ENCODE measurements at regions not wholly inside any gene's neighbourhood (a gene's known extent, or its start where the extent isn't known, plus 50 kb on each side); places are given as distances from the start of the nearest gene placed in this dataset.

DNA sequence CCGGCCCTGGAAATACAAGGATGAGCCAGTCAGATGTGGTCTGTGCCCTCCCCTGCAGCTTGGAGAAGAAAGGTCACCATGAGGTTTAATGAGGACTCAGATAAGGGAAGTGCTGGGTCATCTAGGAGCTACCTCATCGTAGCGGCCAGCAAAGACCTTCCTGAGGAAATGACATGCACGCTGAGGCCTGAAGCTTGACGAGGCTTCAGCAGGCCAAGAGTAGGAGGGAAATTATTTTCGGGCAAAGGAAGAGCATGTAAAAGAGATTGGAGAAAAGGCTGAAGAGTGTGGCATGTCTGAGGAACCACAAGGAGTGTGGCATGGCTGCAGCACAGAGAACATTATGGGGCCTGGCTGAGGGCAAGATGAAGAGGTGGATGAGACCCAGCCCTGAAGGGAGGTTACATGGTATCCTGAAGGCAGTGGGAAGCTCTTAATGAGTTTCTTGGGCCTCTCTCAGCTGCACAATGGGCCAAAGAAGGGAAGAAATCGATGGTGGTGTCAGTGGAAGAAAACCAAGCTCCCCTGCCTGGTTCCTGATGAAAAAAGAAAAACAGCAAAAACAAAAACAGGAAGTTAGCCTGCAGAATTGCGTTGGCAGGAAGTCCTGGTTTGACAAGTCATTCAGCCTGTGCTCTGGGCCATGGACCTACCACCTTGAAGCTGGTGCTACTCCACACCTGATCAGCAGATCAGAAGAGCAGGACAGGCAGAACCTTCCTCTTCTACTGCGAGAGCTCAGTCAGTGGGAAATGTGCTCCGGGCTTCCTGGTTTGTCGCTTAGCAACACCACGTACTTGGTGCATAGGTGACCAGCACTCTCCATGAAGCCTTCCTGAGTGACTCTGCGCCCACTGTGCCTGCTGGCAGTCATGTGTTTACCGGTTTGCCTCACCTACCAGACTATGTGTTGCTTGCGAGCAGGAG is 134.5 kb upstream of the KLF3 start (continued):
- TF ChIP-seq ARID3A (IDR thresholded peaks at IDR 0.05; ENCODE audit: borderline replicate concordance, low read depth, low read length) (peak; percentile 89), KAT8 (IDR thresholded peaks at IDR 0.05; ENCODE audit: low read depth) (no peak), RUNX1 (IDR thresholded peaks at IDR 0.05; ENCODE audit: low read depth) (0 out of 2 replicates have a peak, but pooled peaks have one; percentile 33), TCF15 (CRISPR knock-in tag; IDR thresholded peaks at IDR 0.05) (no peak), RCOR1 (IDR thresholded peaks at IDR 0.05; ENCODE audit: borderline replicate concordance in 1 of 2, low read depth in 2 of 2, low read length in 2 of 2) (peak; percentile 51 to 95; a peak in 3 of 4 replicates), DACH1 (IDR thresholded peaks at IDR 0.05; ENCODE audit: partially characterized antibody) (peak; percentile 16), HSF4 (CRISPR knock-in tag; IDR thresholded peaks at IDR 0.05; ENCODE audit: borderline replicate concordance) (no peak), NELFE (IDR thresholded peaks at IDR 0.05; ENCODE audit: insufficient read depth, insufficient read length) (no peak), ZFP30 (CRISPR knock-in tag; IDR thresholded peaks at IDR 0.05; ENCODE audit: borderline replicate concordance) (no peak), ZNF445 (CRISPR knock-in tag; IDR thresholded peaks at IDR 0.05; ENCODE audit: low read depth) (peak; percentile 37; the same call in 1 of the 2 replicates), TCFL5 (CRISPR knock-in tag; conservative IDR thresholded peaks at IDR 0.05) (no peak), EP400 (IDR thresholded peaks at IDR 0.05) (peak; percentile 78), ZNF354B (CRISPR knock-in tag; IDR thresholded peaks at IDR 0.05) (0 out of 2 replicates have a peak, but pooled peaks have one; percentile 59), NFIC (IDR thresholded peaks at IDR 0.05) (peak; percentile 41; the same call in 1 of the 2 replicates), RBM17 (IDR thresholded peaks at IDR 0.05; ENCODE audit: borderline replicate concordance, low read depth, low read length) (no peak), SIRT6 (IDR thresholded peaks at IDR 0.05; ENCODE audit: low read depth, low read length) (no peak), CEBPB (tag; IDR thresholded peaks at IDR 0.05) (no peak), ARID1B (IDR thresholded peaks at IDR 0.05) (peak; percentile 91), ZKSCAN8 (CRISPR knock-in tag; IDR thresholded peaks at IDR 0.05) (peak; percentile 88)
- TF ChIP-seq, protein P1, sequence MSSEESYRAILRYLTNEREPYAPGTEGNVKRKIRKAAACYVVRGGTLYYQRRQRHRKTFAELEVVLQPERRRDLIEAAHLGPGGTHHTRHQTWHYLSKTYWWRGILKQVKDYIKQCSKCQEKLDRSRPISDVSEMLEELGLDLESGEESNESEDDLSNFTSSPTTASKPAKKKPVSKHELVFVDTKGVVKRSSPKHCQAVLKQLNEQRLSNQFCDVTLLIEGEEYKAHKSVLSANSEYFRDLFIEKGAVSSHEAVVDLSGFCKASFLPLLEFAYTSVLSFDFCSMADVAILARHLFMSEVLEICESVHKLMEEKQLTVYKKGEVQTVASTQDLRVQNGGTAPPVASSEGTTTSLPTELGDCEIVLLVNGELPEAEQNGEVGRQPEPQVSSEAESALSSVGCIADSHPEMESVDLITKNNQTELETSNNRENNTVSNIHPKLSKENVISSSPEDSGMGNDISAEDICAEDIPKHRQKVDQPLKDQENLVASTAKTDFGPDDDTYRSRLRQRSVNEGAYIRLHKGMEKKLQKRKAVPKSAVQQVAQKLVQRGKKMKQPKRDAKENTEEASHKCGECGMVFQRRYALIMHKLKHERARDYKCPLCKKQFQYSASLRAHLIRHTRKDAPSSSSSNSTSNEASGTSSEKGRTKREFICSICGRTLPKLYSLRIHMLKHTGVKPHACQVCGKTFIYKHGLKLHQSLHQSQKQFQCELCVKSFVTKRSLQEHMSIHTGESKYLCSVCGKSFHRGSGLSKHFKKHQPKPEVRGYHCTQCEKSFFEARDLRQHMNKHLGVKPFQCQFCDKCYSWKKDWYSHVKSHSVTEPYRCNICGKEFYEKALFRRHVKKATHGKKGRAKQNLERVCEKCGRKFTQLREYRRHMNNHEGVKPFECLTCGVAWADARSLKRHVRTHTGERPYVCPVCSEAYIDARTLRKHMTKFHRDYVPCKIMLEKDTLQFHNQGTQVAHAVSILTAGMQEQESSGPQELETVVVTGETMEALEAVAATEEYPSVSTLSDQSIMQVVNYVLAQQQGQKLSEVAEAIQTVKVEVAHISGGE (CRISPR knock-in tag; IDR thresholded peaks at IDR 0.05) = peak in 1 of 3 experiments; percentile 86; a peak in 2 of 6 replicates

All from K562 (cell line).